Stimulated activated CD4-positive, alpha-beta T cell treated with anti-CD3 and anti-CD28 coated beads, Interleukin-4, amount 100 ng/mL, for 4 hours (primary cell): ENCODE measurements at regions not wholly inside any gene's neighbourhood (a gene's known extent, or its start where the extent isn't known, plus 50 kb on each side); places are given as distances from the start of the nearest gene placed in this dataset.
"Not testable (repeated sequence)": the region's sequence is repeated elsewhere in the genome, so short reads cannot be mapped to it uniquely, and the experiment has no call there.

Experiments
- DNase-seq, 2 experiments: peaks; one replicate each; pipeline ENCODE4 v3.0.0-alpha.2; 2020

- not testable (repeated sequence) for DNase-seq
Measured at GRCh38 chr9:30107134-30107533, 2277.3 kb upstream of the ACO1 start.

- DNase-seq, result no peak
Measured at GRCh38 chr9:30116673-30117217, 2267.7 kb upstream of the ACO1 start.

GRCh38 chr9:30120666-30121065, 2263.8 kb upstream of the ACO1 start:
- no peak for DNase-seq

- DNase-seq, result no peak
Measured at GRCh38 chr9:30121611-30122010, 2262.8 kb upstream of the ACO1 start.

GRCh38 chr9:30125881-30126280, 2258.6 kb upstream of the ACO1 start:
- no peak for DNase-seq

- no peak for DNase-seq
Measured at GRCh38 chr9:30127371-30127770, 2257.1 kb upstream of the ACO1 start.

- DNase-seq, result no peak
Measured at GRCh38 chr9:30140407-30140806, 2244.0 kb upstream of the ACO1 start.

GRCh38 chr9:30160570-30160969, 2223.9 kb upstream of the ACO1 start:
- no peak for DNase-seq

- no peak for DNase-seq
Measured at GRCh38 chr9:30172206-30172605, 2212.2 kb upstream of the ACO1 start.

GRCh38 chr9:30178610-30179009, 2205.8 kb upstream of the ACO1 start:
- DNase-seq, result no peak

- no peak for DNase-seq
Measured at GRCh38 chr9:30193421-30193820, 2191.0 kb upstream of the ACO1 start.

GRCh38 chr9:30196941-30197340, 2187.5 kb upstream of the ACO1 start:
- no peak for DNase-seq

- no peak for DNase-seq
Measured at GRCh38 chr9:30197453-30197852, 2187.0 kb upstream of the ACO1 start.

- DNase-seq, result no peak
Measured at GRCh38 chr9:30197954-30198353, 2186.5 kb upstream of the ACO1 start.

- no peak for DNase-seq
Measured at GRCh38 chr9:30198463-30199309, 2185.8 kb upstream of the ACO1 start.

- no peak for DNase-seq
Measured at GRCh38 chr9:30201024-30201423, 2183.4 kb upstream of the ACO1 start.

- no peak for DNase-seq
Measured at GRCh38 chr9:30235068-30235467, 2149.4 kb upstream of the ACO1 start.

GRCh38 chr9:30235564-30235963, 2148.9 kb upstream of the ACO1 start:
- DNase-seq, result no peak

- no peak for DNase-seq
Measured at GRCh38 chr9:30239878-30240277, 2144.6 kb upstream of the ACO1 start.

GRCh38 chr9:30243467-30243866, 2141.0 kb upstream of the ACO1 start:
- no peak for DNase-seq

- DNase-seq, result no peak
Measured at GRCh38 chr9:30244877-30245276, 2139.6 kb upstream of the ACO1 start.

GRCh38 chr9:30250872-30251271, 2133.6 kb upstream of the ACO1 start:
- DNase-seq, result no peak

- no peak for DNase-seq
Measured at GRCh38 chr9:30258094-30258493, 2126.3 kb upstream of the ACO1 start.

GRCh38 chr9:30280229-30280900, 2104.1 kb upstream of the ACO1 start:
- DNase-seq, result no peak
